Adrenal gland (tissue), 9 donors: ENCODE measurements at regions not wholly inside any gene's neighbourhood (a gene's known extent, or its start where the extent isn't known, plus 50 kb on each side); places are given as distances from the start of the nearest gene placed in this dataset.

Experiments
- DNase-seq, 7 donors: peaks; one replicate each; pipeline ENCODE4 v3.0.0-alpha.2; 2019 to 2020
- H3K27ac ChIP-seq, 5 donors: fragments of 200-600 bp; sonication (generic) in 4 of 5; 1 replicate in 3 of 5; 2 replicates in 2 of 5; pipeline versions ENCODE4 v1.5.1 to v1.8.0; 2016 to 2020; ENCODE audit warnings: mild to moderate bottlenecking in 1 of 5
- H3K27me3 ChIP-seq: fragments of 200-600 bp; 2 replicates; pipeline ENCODE4 v1.8.0; 2021
- H3K36me3 ChIP-seq, 2 donors: fragments of 200-600 bp; replicated peaks in 1 of 2; 1 replicate in 1 of 2; 2 replicates in 1 of 2; pipeline versions ENCODE4 v1.5.1 to v1.8.0; 2018 to 2022
- H3K4me1 ChIP-seq, 2 donors: fragments of 200-600 bp; replicated peaks in 1 of 2; 1 replicate in 1 of 2; 2 replicates in 1 of 2; pipeline versions ENCODE4 v1.5.1 to v1.8.0; 2018 to 2021
- H3K4me3 ChIP-seq, 4 donors: fragments of 200-600 bp; sonication (generic) in 3 of 4; one replicate each; pipeline ENCODE4 v1.5.1; 2016 to 2018
- H3K9me3 ChIP-seq, 3 donors: fragments of 200-600 bp; sonication (generic) in 1 of 3; replicated peaks in 1 of 3; 1 replicate in 2 of 3; 2 replicates in 1 of 3; pipeline versions ENCODE4 v1.5.1 to v1.8.0; 2016 to 2021
- POLR2A ChIP-seq, 2 donors: fragments of 450-650 bp; IDR thresholded peaks; one replicate each; pipeline ENCODE4 v1.6.1; 2017; ENCODE audit warnings: antibody characterized with exemption in 2 of 2, mild to moderate bottlenecking in 2 of 2, moderate library complexity in 1 of 2
- WGBS, 4 donors: extraction: QIAGEN DNeasy Blood & Tissue Kit in 2 of 4; methylation state at CpG; one replicate each; pipeline versions ENCODE4 v1.1.5 to v1.1.7; 2013 to 2017; 5-methylcytosine and 5-hydroxymethylcytosine counted together
- intact Hi-C, 2 donors: fragments of 100-400 bp; cut with DNase I; formaldehyde crosslinking; loops; one replicate each; pipeline versions ENCODE4 v1.14.1 to v1.15.0; 2022 to 2023
- TF ChIP-seq, protein P1 (sequence below), 6 experiments: fragments of 450-650 bp in 4 of 6; fragments of 200-600 bp in 2 of 6; sonication (generic) in 1 of 6; IDR thresholded peaks; 1 replicate in 5 of 6; 2 replicates in 1 of 6; pipeline versions ENCODE4 v1.5.1 to v1.8.0; 2016 to 2021; ENCODE audit warnings: antibody characterized with exemption in 6 of 6, mild to moderate bottlenecking in 2 of 6, moderate library complexity in 1 of 6
- donor health status: healthy with polysubstance abuse.
- donor health status: Bipolar disorder and iron deficiency.
- donor health status: DM: yes; HTN: yes; CAD: no.
- donor health status: DM: no; HTN: no; CAD: no.
- donor health status: DM: no; HTN: no; CAD: no.

DNA sequence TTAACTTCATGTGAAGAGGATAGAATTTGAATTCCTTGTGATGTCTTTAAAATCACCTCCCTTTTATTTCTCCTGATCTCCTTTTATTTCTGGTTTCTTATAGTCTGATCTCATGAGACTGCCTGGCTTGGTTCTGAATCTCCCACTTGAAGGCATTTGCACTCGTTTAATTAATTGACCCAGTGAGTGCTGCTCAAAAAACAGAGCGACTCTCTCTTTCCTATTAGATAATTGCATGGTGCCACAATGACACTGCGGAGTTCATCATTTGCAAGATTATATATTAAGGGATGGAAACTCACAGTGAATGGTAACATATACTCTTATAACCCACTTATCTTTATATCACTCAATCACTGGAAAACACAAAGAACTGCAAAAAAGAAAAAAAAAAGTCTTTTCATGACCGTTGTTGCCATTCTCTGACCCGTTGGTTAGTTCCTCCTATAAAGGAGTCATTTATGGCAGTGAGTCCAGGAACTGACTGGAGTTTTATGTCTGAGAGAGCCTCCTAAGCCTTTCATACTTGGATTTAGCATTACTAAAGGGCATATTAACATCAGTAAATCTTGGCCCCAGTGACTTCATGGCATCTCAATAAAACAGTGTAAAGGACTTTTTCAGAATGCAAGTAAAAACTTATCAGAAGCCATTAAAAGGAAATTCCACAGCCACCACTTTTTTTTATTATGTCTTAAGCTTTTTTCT lies 103.3 kb upstream of the EPHA4 start:
- intact Hi-C loops, result no loop called here
- Histone ChIP-seq H3K4me1 (no peaks in the 10 kb centered on the region), H3K27me3 (no peaks in the 10 kb centered on the region), H3K4me3 (no peak overlapping the region), H3K9me3 (no peaks in the 10 kb centered on the region), H3K36me3 (no peaks in the 10 kb centered on the region), H3K27ac (no peak overlapping the region)
- no peak for TF ChIP-seq POLR2A (IDR thresholded peaks at IDR 0.05)
- TF ChIP-seq, protein P1, sequence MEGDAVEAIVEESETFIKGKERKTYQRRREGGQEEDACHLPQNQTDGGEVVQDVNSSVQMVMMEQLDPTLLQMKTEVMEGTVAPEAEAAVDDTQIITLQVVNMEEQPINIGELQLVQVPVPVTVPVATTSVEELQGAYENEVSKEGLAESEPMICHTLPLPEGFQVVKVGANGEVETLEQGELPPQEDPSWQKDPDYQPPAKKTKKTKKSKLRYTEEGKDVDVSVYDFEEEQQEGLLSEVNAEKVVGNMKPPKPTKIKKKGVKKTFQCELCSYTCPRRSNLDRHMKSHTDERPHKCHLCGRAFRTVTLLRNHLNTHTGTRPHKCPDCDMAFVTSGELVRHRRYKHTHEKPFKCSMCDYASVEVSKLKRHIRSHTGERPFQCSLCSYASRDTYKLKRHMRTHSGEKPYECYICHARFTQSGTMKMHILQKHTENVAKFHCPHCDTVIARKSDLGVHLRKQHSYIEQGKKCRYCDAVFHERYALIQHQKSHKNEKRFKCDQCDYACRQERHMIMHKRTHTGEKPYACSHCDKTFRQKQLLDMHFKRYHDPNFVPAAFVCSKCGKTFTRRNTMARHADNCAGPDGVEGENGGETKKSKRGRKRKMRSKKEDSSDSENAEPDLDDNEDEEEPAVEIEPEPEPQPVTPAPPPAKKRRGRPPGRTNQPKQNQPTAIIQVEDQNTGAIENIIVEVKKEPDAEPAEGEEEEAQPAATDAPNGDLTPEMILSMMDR (IDR thresholded peaks at IDR 0.05), result no peak
- 54 to 68% (median 63%) methylated on average over 5 of the region's 5 CpGs for WGBS, 4 donors
- DNase-seq, result no peak

DNA sequence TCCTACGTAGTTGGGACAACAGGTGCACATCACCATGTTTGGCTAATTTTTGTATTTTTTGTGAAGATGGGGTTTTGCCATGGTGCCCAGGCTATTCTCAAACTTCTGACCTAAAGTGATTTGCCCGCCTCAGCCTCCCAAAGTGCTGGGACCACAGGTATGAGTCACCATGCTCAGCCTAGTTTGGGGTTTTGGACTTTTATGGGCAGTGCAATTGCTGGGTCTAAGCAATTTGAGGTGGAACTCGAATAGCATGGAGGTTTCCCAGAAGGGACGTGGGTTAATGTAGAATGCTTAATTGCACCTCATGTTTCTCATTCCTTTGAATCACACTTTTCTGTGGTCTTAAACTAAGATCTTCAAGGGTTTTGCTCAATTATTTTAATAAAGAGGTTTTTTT lies 102.3 kb upstream of the EPHA4 start:
- Histone ChIP-seq H3K27me3 (no peaks in the 10 kb centered on the region), H3K4me3 (no peak overlapping the region), H3K27ac (no peak overlapping the region), H3K36me3 (no peaks in the 10 kb centered on the region), H3K9me3 (no peaks in the 10 kb centered on the region), H3K4me1 (no peaks in the 10 kb centered on the region)
- intact Hi-C loops, result no loop called here
- no peak for TF ChIP-seq POLR2A (IDR thresholded peaks at IDR 0.05)
- TF ChIP-seq, protein P1 (IDR thresholded peaks at IDR 0.05), result no peak
- 74 to 86% (median 81%) methylated on average over 4 of the region's 4 CpGs for WGBS, 4 donors
- no peak for DNase-seq

GRCh38 chr2:221673248-221673647 lies 101.1 kb upstream of the EPHA4 start:
- H3K27me3 ChIP-seq, result no peaks in the 10 kb centered on the region
- WGBS, 4 donors, result 71 to 80% (median 77%) methylated on average over 1 of the region's 1 CpG
- H3K27ac ChIP-seq, result no peak overlapping the region
- DNase-seq, result no peak
- no peaks in the 10 kb centered on the region for H3K36me3 ChIP-seq
- no peak overlapping the region for H3K4me3 ChIP-seq
- H3K4me1 ChIP-seq, result no peaks in the 10 kb centered on the region
- H3K9me3 ChIP-seq, result no peaks in the 10 kb centered on the region
- intact Hi-C loops, result no loop called here
- TF ChIP-seq, protein P1 (IDR thresholded peaks at IDR 0.05), result no peak
- TF ChIP-seq POLR2A (IDR thresholded peaks at IDR 0.05), result no peak

DNA sequence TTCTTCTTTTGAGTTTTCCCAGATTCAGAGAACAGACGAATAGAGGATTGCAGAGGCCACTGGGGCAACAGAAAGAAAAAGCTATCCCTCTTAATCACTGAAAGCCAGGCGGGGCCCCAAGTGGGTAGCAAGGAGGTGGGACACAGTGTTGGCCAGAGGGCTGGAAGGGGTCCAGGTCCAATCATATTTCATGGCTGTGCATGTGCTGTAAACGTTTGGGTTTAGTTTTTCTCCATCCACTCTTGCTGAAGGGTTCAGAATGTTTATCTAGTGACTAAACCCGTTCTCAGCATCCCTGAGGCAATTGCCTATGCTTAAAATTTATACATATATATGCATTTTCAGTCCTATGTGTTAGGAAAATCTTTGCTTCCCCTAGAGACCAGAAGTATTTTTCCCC lies 99.4 kb upstream of the EPHA4 start:
- intact Hi-C loops, result no loop called here
- WGBS, 4 donors, result 36 to 46% (median 41%) methylated on average over 4 of the region's 4 CpGs

More for the DNA sequence above, 99.4 kb upstream of the EPHA4 start:
- Histone ChIP-seq H3K9me3 (no peaks in the 10 kb centered on the region), H3K27ac (no peak overlapping the region), H3K36me3 (no peaks in the 10 kb centered on the region), H3K4me3 (no peak overlapping the region), H3K27me3 (no peaks in the 10 kb centered on the region), H3K4me1 (no peaks in the 10 kb centered on the region)
- no peak for DNase-seq
- TF ChIP-seq, protein P1 (IDR thresholded peaks at IDR 0.05), result no peak
- no peak for TF ChIP-seq POLR2A (IDR thresholded peaks at IDR 0.05)
